Heart right ventricle (tissue), 16 donors: ENCODE measurements at regions not wholly inside any gene's neighbourhood (a gene's known extent, or its start where the extent isn't known, plus 50 kb on each side); places are given as distances from the start of the nearest gene placed in this dataset.

Experiments
- ATAC-seq, 8 donors: fragments of 200-7000 bp; cut with Tn5 transposase; one replicate each; pipeline ENCODE4 v1.9.1; 2020; ENCODE audit warnings: mild to moderate bottlenecking in 8 of 8, moderate library complexity in 8 of 8, moderate number of reproducible peaks in 1 of 8
- DNase-seq, 2 donors: peaks; one replicate each; pipeline ENCODE4 v3.0.0-alpha.2; 2020
- H3K27ac ChIP-seq, 10 donors: fragments of 200-600 bp; sonication (generic) in 2 of 10; one replicate each; pipeline versions ENCODE4 v1.5.0 to v1.8.0; 2020 to 2022; ENCODE audit warnings: mild to moderate bottlenecking in 3 of 10
- H3K27me3 ChIP-seq, 7 donors: fragments of 200-600 bp; one replicate each; pipeline ENCODE4 v1.8.0; 2021 to 2022; ENCODE audit warnings: mild to moderate bottlenecking in 2 of 7
- H3K36me3 ChIP-seq, 9 donors: fragments of 200-600 bp; sonication (generic) in 1 of 9; one replicate each; pipeline versions ENCODE4 v1.5.0 to v1.8.0; 2020 to 2022; ENCODE audit warnings: mild to moderate bottlenecking in 2 of 9
- H3K4me1 ChIP-seq, 9 donors: fragments of 200-600 bp; sonication (generic) in 1 of 9; one replicate each; pipeline versions ENCODE4 v1.5.0 to v1.8.0; 2020 to 2022; ENCODE audit warnings: mild to moderate bottlenecking in 4 of 9
- H3K4me3 ChIP-seq, 10 donors: fragments of 200-600 bp; sonication (generic) in 2 of 10; one replicate each; pipeline versions ENCODE4 v1.5.0 to v1.8.0; 2020 to 2022; ENCODE audit warnings: mild to moderate bottlenecking in 7 of 10, moderate library complexity in 2 of 10
- H3K9me3 ChIP-seq, 11 donors: fragments of 200-600 bp in 10 of 11; sonication (generic) in 2 of 11; one replicate each; pipeline versions ENCODE4 v1.5.0 to v1.8.0; 2013 to 2022; ENCODE audit warnings: mild to moderate bottlenecking in 2 of 11, control low read depth in 1 of 11, moderate library complexity in 1 of 11
- CTCF ChIP-seq, 9 donors: fragments of 200-600 bp; sonication (generic) in 2 of 9; IDR thresholded peaks; one replicate each; pipeline versions ENCODE4 v1.5.0 to v1.8.0; 2021 to 2022; ENCODE audit warnings: antibody characterized with exemption in 9 of 9, mild to moderate bottlenecking in 5 of 9, moderate library complexity in 1 of 9
- WGBS, 2 donors: extraction: QIAGEN DNeasy Blood & Tissue Kit; methylation state at CpG; one replicate each; pipeline ENCODE4 v1.1.7; 2013; ENCODE audit warnings: inconsistent platforms in 1 of 2; 5-methylcytosine and 5-hydroxymethylcytosine counted together
- intact Hi-C, 10 donors: fragments of 100-400 bp; cut with DNase I; formaldehyde crosslinking; loops; one replicate each; pipeline versions ENCODE4 v1.11.1 to v1.14.2; 2022
- donor health status: Arrhythmogenic right ventricular cardiomyopathy.
- donor health status: ischemic (EF 13 %, LVEDD 7.1; RV severe dilation, severe dysfunction).
- donor health status: healthy with polysubstance abuse.
- donor health status: DM: no; HTN: yes; CAD: no.
- donor health status: DM: no; HTN: no; CAD: no.
- donor health status: ischemic (EF 25% LVEDD 6.9; RV normal size, moderate dysfunction).
- donor health status: ischemic (EF 25% LVEDD 5.7; RV mildly dilated, moderate dysfunction).
- donor health status: healthy.
- donor health status: DM: yes; HTN: yes; CAD: no.
- donor health status: Ischemic cardiomyopathy.
- donor health status: ischemic (EF 35%, LVEDD 5.7; RV mildly dilated, moderate dysfunction).
- donor health status: nonischemic (EF 11% LVEDD 7.7; RV severe dilation, severe dysfunction).
- donor health status: DM: yes; HTN: yes; CAD: no.
- donor health status: PGD.
- donor health status: ischemic (EF 29% LVEDD 5.4; RV normal size, mild dysfunction).
- donor health status: nonischemic (EF 23%, LVEDD 6.1; RV moderate dilation, normal function).

- H3K4me1 ChIP-seq = no peaks in the 10 kb centered on the region
- no peak overlapping the region for H3K27ac ChIP-seq
- WGBS, 2 donors = 71 to 82% methylated on average over 3 of the region's 3 CpGs
- no peaks in the 10 kb centered on the region for H3K36me3 ChIP-seq
- H3K9me3 ChIP-seq = peaks cover 0 to 3% (median 0%) of the 10 kb centered on the region in 11 donors
- intact Hi-C loops = no loop called here
- H3K27me3 ChIP-seq = no peaks in the 10 kb centered on the region
- TF ChIP-seq CTCF (IDR thresholded peaks at IDR 0.05) = no peak
- H3K4me3 ChIP-seq = no peak overlapping the region
- ATAC-seq (no peak), DNase-seq (no peak)
Measured at GRCh38 chr5:19369048-19369447, 619.0 kb downstream of the CDH18 start.

GRCh38 chr5:19369561-19369960, 618.4 kb downstream of the CDH18 start:
- no peak for ATAC-seq
- Histone ChIP-seq H3K4me3 (no peak overlapping the region), H3K27ac (no peak overlapping the region), H3K4me1 (no peaks in the 10 kb centered on the region), H3K36me3 (no peaks in the 10 kb centered on the region), H3K9me3 (peaks cover 0 to 3% (median 0%) of the 10 kb centered on the region in 11 donors), H3K27me3 (no peaks in the 10 kb centered on the region)
- 78% methylated on average over 4 of the region's 4 CpGs for WGBS, 2 donors
- DNase-seq = no peak
- TF ChIP-seq CTCF (IDR thresholded peaks at IDR 0.05) = no peak
- intact Hi-C loops = no loop called here

GRCh38 chr5:19370655-19371386, 617.2 kb downstream of the CDH18 start:
- H3K27me3 ChIP-seq = no peaks in the 10 kb centered on the region
- DNase-seq = no peak
- 65 to 74% methylated on average over 2 of the region's 2 CpGs for WGBS, 2 donors
- intact Hi-C loops = no loop called here
- H3K36me3 ChIP-seq = no peaks in the 10 kb centered on the region
- no peak for TF ChIP-seq CTCF (IDR thresholded peaks at IDR 0.05)
- no peak overlapping the region for H3K4me3 ChIP-seq
- H3K9me3 ChIP-seq = peaks cover 0 to 3% (median 0%) of the 10 kb centered on the region in 11 donors
- H3K27ac ChIP-seq = no peak overlapping the region
- no peak for ATAC-seq
- H3K4me1 ChIP-seq = no peaks in the 10 kb centered on the region

GRCh38 chr5:19388391-19388790, 599.6 kb downstream of the CDH18 start:
- intact Hi-C loops = no loop called here
- WGBS, 2 donors = 73 to 77% methylated on average over 7 of the region's 7 CpGs

More at GRCh38 chr5:19388391-19388790, 599.6 kb downstream of the CDH18 start:
- H3K36me3 ChIP-seq = no peaks in the 10 kb centered on the region
- DNase-seq = no peak
- H3K9me3 ChIP-seq = peaks cover 0 to 9% (median 0%) of the 10 kb centered on the region in 11 donors
- no peaks in the 10 kb centered on the region for H3K4me1 ChIP-seq
- H3K27ac ChIP-seq = no peak overlapping the region
- H3K27me3 ChIP-seq = no peaks in the 10 kb centered on the region
- H3K4me3 ChIP-seq = no peak overlapping the region
- no peak for ATAC-seq
- TF ChIP-seq CTCF (IDR thresholded peaks at IDR 0.05) = no peak
